Type B pancreatic cell (in vitro differentiated cells): ENCODE measurements at regions not wholly inside any gene's neighbourhood (a gene's known extent, or its start where the extent isn't known, plus 50 kb on each side); places are given as distances from the start of the nearest gene placed in this dataset.
"Not testable (repeated sequence)": the region's sequence is repeated elsewhere in the genome, so short reads cannot be mapped to it uniquely, and the experiment has no call there.

Experiments
- DNase-seq: peaks from one replicate; pipeline ENCODE4 v3.0.0; 2021; ENCODE audit warnings: mixed read lengths; ENCODE audit not compliant: unreplicated experiment; ENCODE audit errors: extremely low spot score
- H3K27ac Mint-ChIP-seq: 2 replicates; pipeline ENCODE4 v1.8.0; 2021; ENCODE audit warnings: mild to moderate bottlenecking, mixed read lengths
- H3K27me3 Mint-ChIP-seq: 2 replicates; pipeline ENCODE4 v1.8.0; 2021; ENCODE audit warnings: mixed read lengths
- H3K36me3 Mint-ChIP-seq: 2 replicates; pipeline ENCODE4 v1.8.0; 2021; ENCODE audit warnings: mixed read lengths
- H3K4me1 Mint-ChIP-seq: one replicate; pipeline ENCODE4 v1.8.0; 2021; ENCODE audit warnings: mixed read lengths; ENCODE audit not compliant: unreplicated experiment
- H3K4me3 Mint-ChIP-seq: 2 replicates; pipeline ENCODE4 v1.8.0; 2021; ENCODE audit warnings: mild to moderate bottlenecking, mixed read lengths
- H3K9me3 Mint-ChIP-seq: 2 replicates; pipeline ENCODE4 v1.8.0; 2021; ENCODE audit warnings: mixed read lengths
- CTCF ChIP-seq: fragments of 200-600 bp; sonication (generic); conservative IDR thresholded peaks from 2 replicates; pipeline ENCODE4 v1.5.0; 2021; ENCODE audit warnings: antibody characterized with exemption, mild to moderate bottlenecking

- no peaks in the 10 kb centered on the region for H3K4me1 Mint-ChIP-seq
- no peak for DNase-seq
- H3K27ac Mint-ChIP-seq = no peak overlapping the region
Observed at GRCh38 chr3:125692361-125692760, 97.1 kb upstream of the OSBPL11 start.

GRCh38 chr3:125693887-125694286 lies 98.6 kb upstream of the OSBPL11 start:
- H3K4me1 Mint-ChIP-seq = no peaks in the 10 kb centered on the region
- H3K36me3 Mint-ChIP-seq = no peaks in the 10 kb centered on the region
- no peak overlapping the region for H3K4me3 Mint-ChIP-seq
- no peaks in the 10 kb centered on the region for H3K9me3 Mint-ChIP-seq
- no peak overlapping the region for H3K27ac Mint-ChIP-seq
- H3K27me3 Mint-ChIP-seq = no peaks in the 10 kb centered on the region
- no peak for DNase-seq
- TF ChIP-seq CTCF = no peak

More at GRCh38 chr3:125692361-125692760, 97.1 kb upstream of the OSBPL11 start:
- H3K36me3 Mint-ChIP-seq = no peaks in the 10 kb centered on the region
- no peak for TF ChIP-seq CTCF
- H3K9me3 Mint-ChIP-seq = no peaks in the 10 kb centered on the region
- H3K4me3 Mint-ChIP-seq = no peak overlapping the region
- no peaks in the 10 kb centered on the region for H3K27me3 Mint-ChIP-seq

GRCh38 chr3:125694761-125695294 lies 99.5 kb upstream of the OSBPL11 start:
- Mint-ChIP-seq H3K9me3 (peaks cover 6% of the 10 kb centered on the region), H3K36me3 (no peaks in the 10 kb centered on the region), H3K4me3 (no peak overlapping the region), H3K27ac (no peak overlapping the region), H3K4me1 (no peaks in the 10 kb centered on the region), H3K27me3 (no peaks in the 10 kb centered on the region)
- TF ChIP-seq CTCF = no peak
- no peak for DNase-seq

- Mint-ChIP-seq H3K27ac (no peak overlapping the region), H3K9me3 (peaks cover 6% of the 10 kb centered on the region), H3K27me3 (no peaks in the 10 kb centered on the region), H3K4me3 (no peak overlapping the region), H3K36me3 (no peaks in the 10 kb centered on the region), H3K4me1 (no peaks in the 10 kb centered on the region)
- no peak for TF ChIP-seq CTCF
- no peak for DNase-seq
Observed at GRCh38 chr3:125695688-125696087, 100.4 kb upstream of the OSBPL11 start.

GRCh38 chr3:125697126-125697525 lies 101.8 kb upstream of the OSBPL11 start:
- H3K27ac Mint-ChIP-seq, H3K4me3 Mint-ChIP-seq, DNase-seq, H3K27me3 Mint-ChIP-seq, H3K36me3 Mint-ChIP-seq, H3K9me3 Mint-ChIP-seq, H3K4me1 Mint-ChIP-seq: not testable (repeated sequence)

GRCh38 chr3:125697979-125698640 lies 102.8 kb upstream of the OSBPL11 start:
- DNase-seq, H3K27me3 Mint-ChIP-seq, H3K9me3 Mint-ChIP-seq, H3K4me1 Mint-ChIP-seq, H3K36me3 Mint-ChIP-seq, H3K4me3 Mint-ChIP-seq: not testable (repeated sequence)
- peak overlapping the region; percentile 41 for H3K27ac Mint-ChIP-seq
